NCI-H1930 (cell line): ENCODE measurements at regions not wholly inside any gene's neighbourhood (a gene's known extent, or its start where the extent isn't known, plus 50 kb on each side); places are given as distances from the start of the nearest gene placed in this dataset.
"Not testable (repeated sequence)": the region's sequence is repeated elsewhere in the genome, so short reads cannot be mapped to it uniquely, and the experiment has no call there.

Experiments used
- DNase-seq, 2 experiments: peaks; one replicate each; lab custom pipeline; 2025; lab: John Stamatoyannopoulos, UW

- DNase-seq, result not testable (repeated sequence)
These were observed 74.2 kb upstream of the GNG12 start for GRCh38 chr1:67907467-67907866.

- DNase-seq, result not testable (repeated sequence)
These were observed 72.7 kb upstream of the GNG12 start for GRCh38 chr1:67906015-67906414.

GRCh38 chr1:67902546-67903223, 69.4 kb upstream of the GNG12 start:
- not testable (repeated sequence) for DNase-seq

- no peak for DNase-seq
These were observed 64.9 kb upstream of the GNG12 start for GRCh38 chr1:67898033-67898726.

GRCh38 chr1:67897270-67897949, 64.1 kb upstream of the GNG12 start:
- no peak for DNase-seq

GRCh38 chr1:67896826-67897225, 63.6 kb upstream of the GNG12 start:
- DNase-seq, result no peak

- no peak for DNase-seq
These were observed 61.9 kb upstream of the GNG12 start for GRCh38 chr1:67894981-67895735.

GRCh38 chr1:67893126-67893495, 59.8 kb upstream of the GNG12 start:
- DNase-seq, result no peak

- no peak for DNase-seq
These were observed 59.3 kb upstream of the GNG12 start for GRCh38 chr1:67892476-67893125.

- DNase-seq, result no peak
These were observed 57.6 kb upstream of the GNG12 start for GRCh38 chr1:67890857-67891256.

- no peak for DNase-seq
These were observed 56.8 kb upstream of the GNG12 start for GRCh38 chr1:67889953-67890567.

GRCh38 chr1:67889466-67889865, 56.2 kb upstream of the GNG12 start:
- no peak for DNase-seq

- no peak for DNase-seq
These were observed 55.2 kb upstream of the GNG12 start for GRCh38 chr1:67888216-67889106.

GRCh38 chr1:67887146-67887545, 53.9 kb upstream of the GNG12 start:
- no peak for DNase-seq

GRCh38 chr1:67886076-67886475, 52.8 kb upstream of the GNG12 start:
- no peak for DNase-seq

- DNase-seq, result no peak
These were observed 49.8 kb upstream of the GNG12 start for GRCh38 chr1:67883069-67883468.
